ENCODE measurements at regions not wholly inside any gene's neighbourhood (a gene's known extent, or its start where the extent isn't known, plus 50 kb on each side); places are given as distances from the start of the nearest gene placed in this dataset.

- H3K4me3 ChIP-seq (ENCODE audit: low read depth, low read length) = no peak overlapping the region
- DNase-seq (ENCODE audit: low read depth, low spot score) = no peak
- TF ChIP-seq CTCF (IDR thresholded peaks at IDR 0.05; ENCODE audit: low read depth, low read length) = no peak
- in situ Hi-C loops (cut with HindIII; ENCODE audit: low sequenced_read_pairs) = no loop called here
Observed at GRCh38 chr18:76264876-76265250, 230.2 kb downstream of the ZNF516 start.

GRCh38 chr18:76264198-76264875 is 230.7 kb downstream of the ZNF516 start:
- no peak for DNase-seq (ENCODE audit: low read depth, low spot score)
- no peak overlapping the region for H3K4me3 ChIP-seq (ENCODE audit: low read depth, low read length)
- in situ Hi-C loops (cut with HindIII; ENCODE audit: low sequenced_read_pairs) = no loop called here
- no peak for TF ChIP-seq CTCF (IDR thresholded peaks at IDR 0.05; ENCODE audit: low read depth, low read length)

- no peak for TF ChIP-seq CTCF (IDR thresholded peaks at IDR 0.05; ENCODE audit: low read depth, low read length)
- in situ Hi-C loops (cut with HindIII; ENCODE audit: low sequenced_read_pairs) = no loop called here
- no peak overlapping the region for H3K4me3 ChIP-seq (ENCODE audit: low read depth, low read length)
- no peak for DNase-seq (ENCODE audit: low read depth, low spot score)
Observed at GRCh38 chr18:76263046-76264005, 231.7 kb downstream of the ZNF516 start.

- TF ChIP-seq CTCF (IDR thresholded peaks at IDR 0.05; ENCODE audit: low read depth, low read length) = no peak
- DNase-seq (ENCODE audit: low read depth, low spot score) = no peak
- no peak overlapping the region for H3K4me3 ChIP-seq (ENCODE audit: low read depth, low read length)
- in situ Hi-C loops (cut with HindIII; ENCODE audit: low sequenced_read_pairs) = no loop called here
Observed at GRCh38 chr18:76260941-76261472, 234.0 kb downstream of the ZNF516 start.

- DNase-seq (ENCODE audit: low read depth, low spot score) = no peak
- in situ Hi-C loops (cut with HindIII; ENCODE audit: low sequenced_read_pairs) = no loop called here
- no peak overlapping the region for H3K4me3 ChIP-seq (ENCODE audit: low read depth, low read length)
- no peak for TF ChIP-seq CTCF (IDR thresholded peaks at IDR 0.05; ENCODE audit: low read depth, low read length)
Observed at GRCh38 chr18:76259711-76260110, 235.3 kb downstream of the ZNF516 start.

GRCh38 chr18:76259096-76259495 is 235.9 kb downstream of the ZNF516 start:
- no peak for DNase-seq (ENCODE audit: low read depth, low spot score)
- H3K4me3 ChIP-seq (ENCODE audit: low read depth, low read length) = no peak overlapping the region
- in situ Hi-C loops (cut with HindIII; ENCODE audit: low sequenced_read_pairs) = no loop called here
- peak; percentile 5 for TF ChIP-seq CTCF (IDR thresholded peaks at IDR 0.05; ENCODE audit: low read depth, low read length)
